ENCODE measurements at regions not wholly inside any gene's neighbourhood (a gene's known extent, or its start where the extent isn't known, plus 50 kb on each side); places are given as distances from the start of the nearest gene placed in this dataset.
"Not testable (repeated sequence)": the region's sequence is repeated elsewhere in the genome, so short reads cannot be mapped to it uniquely, and the experiment has no call there.

DNA sequence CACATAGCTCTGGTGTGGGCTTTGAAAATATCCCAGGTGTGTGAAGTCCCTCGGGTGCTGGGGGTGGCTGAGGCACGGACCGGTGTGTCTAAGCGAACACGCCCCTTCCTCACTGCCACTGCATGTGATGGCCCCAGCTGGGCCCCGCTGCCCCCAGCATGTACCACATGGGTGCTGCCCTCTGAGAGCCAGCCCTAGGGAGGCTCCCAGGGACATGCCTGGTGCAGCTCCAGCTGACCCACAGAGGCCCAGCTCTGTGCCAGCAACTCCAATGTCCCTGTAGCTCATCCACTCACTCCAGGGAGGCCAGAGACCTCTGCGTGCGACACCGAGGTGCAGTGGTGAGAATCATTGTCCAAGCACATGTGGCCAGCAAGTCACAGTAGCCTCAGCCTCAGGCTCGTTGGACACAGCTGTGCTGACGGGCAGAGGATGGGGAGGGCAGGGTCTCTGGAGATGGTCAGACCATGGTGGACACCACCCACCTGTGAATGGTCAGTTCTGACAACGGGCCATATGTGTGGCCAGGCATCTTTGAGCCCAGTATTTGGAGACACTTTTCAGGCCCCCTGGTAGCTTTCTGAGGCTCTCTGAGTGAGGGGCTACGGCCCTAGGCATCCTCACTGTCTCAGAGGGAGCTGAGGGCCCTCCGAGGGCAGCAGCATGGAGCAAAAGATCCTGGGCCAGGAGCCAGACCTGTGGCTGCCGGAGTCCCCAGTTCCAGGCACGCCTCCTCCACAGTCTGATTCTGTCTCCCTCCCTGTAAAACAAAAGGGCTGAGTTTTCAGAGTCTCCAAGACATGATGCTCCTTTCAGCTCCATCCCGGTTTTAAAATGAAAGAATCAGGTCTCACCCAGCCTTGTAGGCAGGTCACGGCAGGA is 220.7 kb downstream of the NDUFA10 start:
- no peak for DNase-seq (ENCODE audit: low read depth)

DNA sequence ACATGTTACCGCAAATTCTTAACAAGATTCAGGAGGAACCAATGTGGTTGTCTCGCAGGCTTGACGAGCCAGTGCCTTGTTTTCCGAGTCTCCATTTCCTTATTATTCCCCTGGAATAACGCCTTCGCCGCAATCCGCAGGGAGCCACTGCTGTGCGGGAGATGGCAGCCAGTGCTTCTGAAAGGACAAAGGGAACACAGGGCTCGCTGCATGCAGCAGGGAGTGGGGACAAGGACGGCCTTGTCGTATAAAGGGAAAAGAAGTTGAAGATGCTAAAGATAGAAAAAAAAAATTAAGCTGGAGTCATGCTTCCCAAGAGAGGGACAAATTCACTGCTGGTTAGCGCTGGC is 221.4 kb downstream of the NDUFA10 start:
- DNase-seq (ENCODE audit: low read depth): no peak

GRCh38 chr2:239803102-239803765 is 221.9 kb downstream of the NDUFA10 start:
- DNase-seq (ENCODE audit: low read depth): no peak

- no peak for DNase-seq (ENCODE audit: low read depth)
These were observed 222.9 kb downstream of the NDUFA10 start for GRCh38 chr2:239802185-239802649.

GRCh38 chr2:239801404-239802184 is 223.5 kb downstream of the NDUFA10 start:
- DNase-seq (ENCODE audit: low read depth): no peak

DNA sequence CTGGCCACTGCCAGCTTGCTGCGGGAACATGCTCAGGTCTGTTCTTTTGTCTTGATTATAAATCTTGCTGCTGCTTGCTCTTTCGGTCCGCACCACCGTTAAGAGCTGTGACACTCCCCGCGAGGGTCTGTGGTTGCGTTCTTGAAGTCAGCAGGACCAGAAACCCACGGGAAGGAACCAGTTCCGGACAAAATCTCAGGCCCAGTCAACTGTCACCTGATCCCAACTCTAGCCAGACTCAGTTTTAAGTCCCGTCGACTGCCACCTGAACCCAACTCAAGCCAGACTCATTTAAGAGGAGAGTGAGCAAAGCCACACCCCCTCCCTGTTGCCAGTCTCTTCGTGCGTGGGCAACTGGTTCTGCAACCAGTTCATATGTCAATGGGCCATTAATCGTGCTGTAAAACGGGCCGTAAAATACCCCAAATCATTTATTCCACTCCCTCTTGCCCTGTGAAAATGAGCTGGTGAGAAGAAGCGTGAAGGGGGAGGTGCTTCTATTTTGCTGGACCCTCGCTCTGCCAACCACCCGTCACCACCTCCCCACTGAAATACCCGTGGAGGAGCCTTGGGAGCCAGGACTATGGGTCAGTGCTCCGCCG is 224.3 kb downstream of the NDUFA10 start:
- no peak for DNase-seq (ENCODE audit: low read depth)

DNA sequence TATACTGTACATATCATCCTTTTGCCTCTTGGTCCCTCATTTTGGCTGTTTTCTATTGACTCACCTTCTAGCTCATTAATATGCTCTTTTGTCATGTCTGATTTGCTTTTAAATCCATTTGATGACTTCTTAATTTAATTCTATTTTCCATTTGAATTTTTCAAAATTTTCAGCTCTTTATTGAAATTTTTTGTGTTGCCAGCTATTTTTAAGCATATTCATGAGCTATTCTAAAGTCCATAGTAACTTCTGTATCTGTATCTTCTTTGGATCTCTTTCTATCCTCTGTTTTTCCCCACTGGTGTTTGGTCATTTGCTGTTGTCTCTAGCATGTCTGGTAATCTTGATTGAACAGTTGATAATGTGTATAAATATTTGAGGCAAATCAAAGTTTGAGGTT is 227.8 kb downstream of the NDUFA10 start:
- DNase-seq (ENCODE audit: low read depth): no peak

DNA sequence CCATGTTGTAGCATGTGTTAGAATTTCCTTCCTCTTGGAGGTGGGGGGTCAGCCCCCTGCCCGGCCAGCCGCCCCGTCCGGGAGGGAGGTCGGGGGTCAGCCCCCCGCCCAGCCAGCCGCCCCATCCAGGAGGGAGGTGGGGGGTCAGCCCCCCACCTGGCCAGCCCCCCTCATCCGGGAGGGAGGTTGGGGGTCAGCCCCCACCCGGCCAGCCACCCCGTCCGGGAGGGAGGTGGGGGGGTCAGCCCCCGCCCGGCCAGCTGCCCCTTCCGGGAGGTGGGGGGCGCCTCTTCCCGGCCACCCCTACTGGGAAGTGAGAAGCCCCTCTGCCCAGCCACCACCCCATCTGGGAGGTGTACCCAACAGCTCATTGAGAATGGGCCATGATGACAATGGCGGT is 229.4 kb downstream of the NDUFA10 start:
- not testable (repeated sequence) for DNase-seq (ENCODE audit: low read depth)

- no peak for DNase-seq (ENCODE audit: low read depth)
These were observed 231.3 kb downstream of the NDUFA10 start for GRCh38 chr2:239793836-239794235.

GRCh38 chr2:239793086-239793485 is 232.1 kb downstream of the NDUFA10 start:
- no peak for DNase-seq (ENCODE audit: low read depth)

DNA sequence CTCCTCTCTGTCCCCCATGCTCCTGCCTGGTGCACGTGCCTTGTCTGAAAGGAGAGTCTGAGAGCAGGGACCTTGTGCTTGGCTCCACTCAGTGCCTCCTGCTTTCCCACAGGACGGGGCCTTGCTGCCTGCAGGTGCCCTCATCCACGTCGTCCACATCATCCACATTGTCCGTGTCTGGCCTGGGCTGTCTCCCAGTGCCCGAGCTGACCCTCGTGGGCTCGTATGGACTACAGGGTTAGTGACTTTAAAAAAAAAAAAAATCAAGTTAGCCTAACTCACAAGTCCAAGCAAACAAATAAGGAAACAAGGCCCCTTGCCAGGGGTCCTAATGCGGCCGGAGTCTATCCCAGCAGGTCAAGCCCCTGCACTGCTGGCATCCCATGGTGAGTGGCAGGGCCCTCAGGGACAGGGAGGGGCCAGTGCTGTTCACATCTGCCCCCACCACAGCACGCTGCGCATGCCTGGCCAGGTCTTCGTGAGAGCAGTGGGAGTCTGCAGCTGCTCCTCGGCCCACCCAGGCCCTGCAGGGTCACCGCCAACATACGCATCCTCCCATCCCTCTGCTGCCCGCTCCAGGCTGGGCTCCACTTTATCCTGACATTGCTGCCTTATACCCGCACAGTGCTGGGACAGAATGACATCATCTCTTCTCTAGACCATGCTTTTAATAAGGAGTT is 232.6 kb downstream of the NDUFA10 start:
- DNase-seq (ENCODE audit: low read depth): no peak

- DNase-seq (ENCODE audit: low read depth): no peak
These were observed 233.4 kb downstream of the NDUFA10 start for GRCh38 chr2:239791526-239792404.

GRCh38 chr2:239790721-239791120 is 234.4 kb downstream of the NDUFA10 start:
- no peak for DNase-seq (ENCODE audit: low read depth)

DNA sequence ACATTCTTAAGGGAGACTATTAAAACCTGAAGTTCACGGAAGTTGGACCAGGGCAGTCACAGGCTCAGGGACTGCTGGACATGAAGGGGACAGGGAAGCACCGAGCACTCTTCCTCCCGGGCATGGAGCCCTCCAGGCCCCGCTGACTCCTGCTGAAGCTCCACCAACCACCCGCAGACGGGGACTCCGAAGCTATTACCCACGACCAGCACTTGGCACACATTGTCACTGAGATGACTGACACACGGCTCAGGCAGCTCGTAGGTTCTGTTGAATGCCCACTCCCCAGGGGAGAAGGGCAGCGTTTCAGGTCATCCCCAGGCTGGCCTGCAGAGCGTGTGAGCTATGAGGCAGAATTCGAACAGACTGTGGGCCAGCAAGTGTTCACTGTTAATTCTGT is 234.8 kb downstream of the NDUFA10 start:
- no peak for DNase-seq (ENCODE audit: low read depth)

- DNase-seq (ENCODE audit: low read depth): no peak
These were observed 235.4 kb downstream of the NDUFA10 start for GRCh38 chr2:239789711-239790110.

- no peak for DNase-seq (ENCODE audit: low read depth)
These were observed 236.5 kb downstream of the NDUFA10 start for GRCh38 chr2:239788576-239789098.

- DNase-seq (ENCODE audit: low read depth): no peak
These were observed 237.5 kb downstream of the NDUFA10 start for GRCh38 chr2:239787538-239788050.

GRCh38 chr2:239786791-239787190 is 238.4 kb downstream of the NDUFA10 start:
- DNase-seq (ENCODE audit: low read depth): no peak

DNA sequence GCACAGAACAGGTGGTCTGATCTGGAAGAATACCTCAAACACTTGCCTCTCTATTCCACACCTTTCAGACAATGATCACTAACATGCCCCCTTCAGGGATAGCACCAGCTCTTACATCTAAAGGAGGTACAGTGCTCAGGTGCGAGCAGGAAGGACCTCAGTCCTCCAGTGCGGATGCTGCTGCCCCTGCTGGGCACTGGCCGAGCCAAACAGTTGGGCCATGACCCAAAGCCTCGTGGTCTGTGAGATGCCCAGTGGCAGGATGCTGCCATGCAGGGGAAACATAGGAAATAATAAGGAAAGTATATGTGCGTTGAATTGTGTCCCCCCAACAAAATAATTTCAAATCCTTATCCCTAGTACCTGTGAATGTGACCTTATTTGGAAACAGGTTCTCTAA is 243.7 kb downstream of the NDUFA10 start:
- no peak for DNase-seq (ENCODE audit: low read depth)
